H1 (cell line): ENCODE measurements at regions not wholly inside any gene's neighbourhood (a gene's known extent, or its start where the extent isn't known, plus 50 kb on each side); places are given as distances from the start of the nearest gene placed in this dataset.

Source experiments
- CTCF ChIA-PET: fragments of 300-600 bp; sonication (Branson Sonifier 250); formaldehyde crosslinking; loops from one replicate; lab custom pipeline; 2021; ENCODE audit not compliant: partially characterized antibody; lab: Charles Lee
- POLR2A ChIA-PET: fragments of 300-600 bp; sonication (Branson Sonifier 250); formaldehyde crosslinking; loops from one replicate; lab custom pipeline; 2021; ENCODE audit warnings: inconsistent platforms; ENCODE audit not compliant: partially characterized antibody; lab: Charles Lee
- DNase-seq, 2 experiments: peaks; one replicate each; pipeline versions ENCODE4 v3.0.0 to v3.0.0-alpha.2; 2010 to 2022; ENCODE audit warnings: low spot score in 2 of 2, low read depth in 1 of 2, mixed read lengths in 1 of 2
- FAIRE-seq: peaks from 2 replicates; lab custom pipeline; 2011; peaks lifted over from hg19 to GRCh38; lab: Jason Lieb, UNC
- H2AFZ ChIP-seq: 2 replicates; pipeline ENCODE4 v1.8.1; 2012; ENCODE audit warnings: low read length, inconsistent platforms
- H2AK5ac ChIP-seq: 2 replicates; pipeline ENCODE4 v1.6.1; 2013; ENCODE audit warnings: low read depth, low read length
- H2BK120ac ChIP-seq: replicated peaks from 2 replicates; pipeline ENCODE3; 2013; ENCODE audit warnings: low read depth, low read length, inconsistent platforms
- H2BK12ac ChIP-seq: 2 replicates; pipeline ENCODE4 v1.6.1; 2013; ENCODE audit warnings: low read depth, low read length
- H2BK15ac ChIP-seq: 2 replicates; pipeline ENCODE4 v1.6.1; 2013; ENCODE audit warnings: low read length
- H2BK20ac ChIP-seq: 2 replicates; pipeline ENCODE4 v1.6.1; 2013; ENCODE audit warnings: low read length
- H2BK5ac ChIP-seq: 2 replicates; pipeline ENCODE4 v1.6.1; 2013; ENCODE audit warnings: low read depth, low read length
- H3K14ac ChIP-seq: 2 replicates; pipeline ENCODE4 v1.6.1; 2013; ENCODE audit warnings: inconsistent platforms; ENCODE audit not compliant: insufficient read length
- H3K18ac ChIP-seq: 2 replicates; pipeline ENCODE4 v1.6.1; 2013; ENCODE audit warnings: low read length; ENCODE audit errors: extremely low read depth
- H3K23ac ChIP-seq: 2 replicates; pipeline ENCODE4 v1.6.1; 2013; ENCODE audit warnings: inconsistent platforms; ENCODE audit not compliant: insufficient read length
- H3K23me2 ChIP-seq: 2 replicates; pipeline ENCODE4 v1.6.1; 2013; ENCODE audit warnings: low read depth, low read length
- H3K27ac ChIP-seq: 2 replicates; pipeline ENCODE4 v1.6.1; 2011; ENCODE audit warnings: low read depth, low read length, inconsistent platforms
- H3K27me3 ChIP-seq, 4 experiments: replicated peaks in 1 of 4; 1 replicate in 1 of 4; 2 replicates in 3 of 4; pipeline versions ENCODE4 v1.6.1 to v1.8.1; 2011 to 2013; ENCODE audit warnings: low read length in 3 of 4, mild to moderate bottlenecking in 3 of 4, inconsistent platforms in 2 of 4, mixed read lengths in 2 of 4, moderate library complexity in 1 of 4; ENCODE audit not compliant: control insufficient read depth in 3 of 4, insufficient read depth in 3 of 4; ENCODE audit errors: extremely low read depth in 1 of 4
- H3K36me3 ChIP-seq, 4 experiments: 2 replicates each; pipeline versions ENCODE4 v1.6.1 to v1.8.1; 2011 to 2013; ENCODE audit warnings: mild to moderate bottlenecking in 4 of 4, low read length in 3 of 4, moderate library complexity in 2 of 4, control low read depth in 1 of 4, inconsistent platforms in 1 of 4; ENCODE audit not compliant: insufficient read depth in 4 of 4, control insufficient read depth in 2 of 4
- H3K4ac ChIP-seq: replicated peaks from 2 replicates; pipeline ENCODE3; 2013; ENCODE audit warnings: low read length, low read depth, mixed read lengths, inconsistent platforms; ENCODE audit not compliant: insufficient read length
- H3K4me1 ChIP-seq, 4 experiments: replicated peaks in 1 of 4; 1 replicate in 1 of 4; 2 replicates in 3 of 4; pipeline versions ENCODE4 v1.6.1 to v1.8.1; 2011 to 2013; ENCODE audit warnings: low read length in 3 of 4, inconsistent platforms in 2 of 4, mixed read lengths in 1 of 4; ENCODE audit not compliant: insufficient read depth in 4 of 4, control insufficient read depth in 3 of 4
- H3K4me2 ChIP-seq, 2 experiments: 2 replicates each; pipeline versions ENCODE4 v1.6.1 to v1.8.1; 2011 to 2013; ENCODE audit warnings: low read depth in 2 of 2, low read length in 2 of 2, control low read depth in 1 of 2, inconsistent platforms in 1 of 2, mild to moderate bottlenecking in 1 of 2; ENCODE audit not compliant: insufficient read depth in 1 of 2
- H3K4me3 ChIP-seq, 4 experiments: fragments of 200-600, 300-600 bp in 1 of 4; sonication (generic), shearing (Covaris generic), sonication (Bioruptor Twin) in 1 of 4; 2 replicates each; pipeline versions ENCODE4 v1.5.1 to v1.8.1; 2011 to 2016; ENCODE audit warnings: low read length in 4 of 4, low read depth in 3 of 4, control low read depth in 2 of 4, inconsistent platforms in 2 of 4, mild to moderate bottlenecking in 2 of 4, mixed read lengths in 1 of 4, moderate library complexity in 1 of 4; ENCODE audit not compliant: insufficient read depth in 2 of 4; ENCODE audit errors: extremely low read depth in 1 of 4
- H3K56ac ChIP-seq: replicated peaks from 2 replicates; pipeline ENCODE3; 2013; ENCODE audit warnings: low read depth, mild to moderate bottlenecking, mixed read lengths, low read length, inconsistent platforms; ENCODE audit not compliant: insufficient read length
- H3K79me1 ChIP-seq: 2 replicates; pipeline ENCODE4 v1.6.1; 2013; ENCODE audit warnings: low read depth, low read length, control low read depth
- H3K79me2 ChIP-seq, 2 experiments: 2 replicates each; pipeline versions ENCODE4 v1.6.1 to v1.8.1; 2012 to 2013; ENCODE audit warnings: low read length in 2 of 2, mild to moderate bottlenecking in 2 of 2, inconsistent platforms in 1 of 2; ENCODE audit not compliant: insufficient read depth in 2 of 2, control insufficient read depth in 1 of 2
- H3K9ac ChIP-seq, 4 experiments: replicated peaks in 1 of 4; 1 replicate in 1 of 4; 2 replicates in 3 of 4; pipeline versions ENCODE4 v1.6.1 to v1.8.1; 2011 to 2013; ENCODE audit warnings: low read depth in 3 of 4, low read length in 3 of 4, control low read depth in 2 of 4, mild to moderate bottlenecking in 2 of 4, moderate library complexity in 2 of 4, inconsistent platforms in 1 of 4; ENCODE audit errors: extremely low read depth in 1 of 4
- H3K9me3 ChIP-seq, 2 experiments: 2 replicates each; pipeline versions ENCODE4 v1.6.1 to v1.8.1; 2012 to 2013; ENCODE audit warnings: mild to moderate bottlenecking in 2 of 2, moderate library complexity in 2 of 2, control low read depth in 1 of 2, inconsistent platforms in 1 of 2, low read depth in 1 of 2, low read length in 1 of 2, mixed read lengths in 1 of 2; ENCODE audit not compliant: insufficient read depth in 2 of 2
- H4K20me1 ChIP-seq, 2 experiments: replicated peaks in 1 of 2; 2 replicates each; pipeline versions ENCODE3 to v1.8.1; 2011 to 2013; ENCODE audit warnings: inconsistent platforms in 2 of 2, low read length in 2 of 2, mild to moderate bottlenecking in 1 of 2; ENCODE audit not compliant: insufficient read depth in 2 of 2, control insufficient read depth in 1 of 2
- H4K5ac ChIP-seq: 2 replicates; pipeline ENCODE4 v1.6.1; 2013; ENCODE audit warnings: low read length, low read depth, mixed read lengths, inconsistent platforms; ENCODE audit not compliant: insufficient read length
- H4K8ac ChIP-seq: 2 replicates; pipeline ENCODE4 v1.8.0; 2013; ENCODE audit warnings: mild to moderate bottlenecking, moderate library complexity, low read length, inconsistent platforms; ENCODE audit not compliant: insufficient read depth; ENCODE audit errors: extremely low read depth
- H4K91ac ChIP-seq: replicated peaks from 2 replicates; pipeline ENCODE3; 2013; ENCODE audit warnings: low read length, mixed read lengths, inconsistent platforms; ENCODE audit not compliant: insufficient read length
- BACH1 ChIP-seq: IDR thresholded peaks from 2 replicates; pipeline ENCODE4 v1.6.1; 2012; ENCODE audit warnings: low read length, improper control_type of control experiment
- JUND ChIP-seq: IDR thresholded peaks from 2 replicates; pipeline ENCODE4 v1.6.1; 2011; ENCODE audit warnings: mild to moderate bottlenecking, improper control_type of control experiment, low read length
- KDM5A ChIP-seq: fragments of 200-600 bp; IDR thresholded peaks from 2 replicates; pipeline ENCODE4 v1.7.1; 2012; ENCODE audit warnings: mild to moderate bottlenecking, low read length, inconsistent platforms, mixed read lengths
- RFX5 ChIP-seq: IDR thresholded peaks from 2 replicates; pipeline ENCODE4 v1.6.1; 2011; ENCODE audit warnings: low read depth, low read length, improper control_type of control experiment, borderline replicate concordance
- RNF2 ChIP-seq: fragments of 200-900, 300-1000 bp; sonication (generic); IDR thresholded peaks from 2 replicates; pipeline ENCODE4 v1.7.1; 2016; ENCODE audit warnings: borderline replicate concordance, low read depth, mild to moderate bottlenecking, antibody characterized with exemption, low read length; ENCODE audit not compliant: poor library complexity, severe bottlenecking; ENCODE audit errors: missing control alignments
- SUZ12 ChIP-seq: fragments of 200-600 bp; sonication (generic); IDR thresholded peaks from 2 replicates; pipeline ENCODE4 v1.6.1; 2012; ENCODE audit warnings: mild to moderate bottlenecking, inconsistent platforms, low read length, moderate library complexity, mixed read lengths
- TBP ChIP-seq: IDR thresholded peaks from 2 replicates; pipeline ENCODE4 v1.6.1; 2011; ENCODE audit warnings: low read depth, low read length, improper control_type of control experiment
- TCF12 ChIP-seq: IDR thresholded peaks from 2 replicates; pipeline ENCODE4 v1.6.1; 2011; ENCODE audit warnings: low read depth, mild to moderate bottlenecking, low read length
- TEAD4 ChIP-seq: IDR thresholded peaks from 2 replicates; pipeline ENCODE4 v1.6.1; 2012; ENCODE audit warnings: low read depth, low read length, inconsistent platforms, mixed read lengths
- WGBS, 2 experiments: shearing (Covaris generic) in 1 of 2; methylation state at CpG; one replicate each; pipeline versions ENCODE4 v1.1.6 to v1.1.7; 2013 to 2015; ENCODE audit warnings: low lambda C conversion rate in 2 of 2, mixed read lengths in 2 of 2, inconsistent platforms in 1 of 2, low coverage in 1 of 2, missing lambda C conversion rate in 1 of 2; ENCODE audit not compliant: insufficient replicate concordance in 2 of 2, insufficient coverage in 1 of 2, insufficient read length in 1 of 2; ENCODE audit errors: extremely low coverage in 1 of 2, missing lambda C conversion rate in 1 of 2; 5-methylcytosine and 5-hydroxymethylcytosine counted together
- TF ChIP-seq, protein P1 (sequence below): IDR thresholded peaks from 2 replicates; pipeline ENCODE4 v1.6.1; 2012; ENCODE audit warnings: low read length, inconsistent platforms

DNA sequence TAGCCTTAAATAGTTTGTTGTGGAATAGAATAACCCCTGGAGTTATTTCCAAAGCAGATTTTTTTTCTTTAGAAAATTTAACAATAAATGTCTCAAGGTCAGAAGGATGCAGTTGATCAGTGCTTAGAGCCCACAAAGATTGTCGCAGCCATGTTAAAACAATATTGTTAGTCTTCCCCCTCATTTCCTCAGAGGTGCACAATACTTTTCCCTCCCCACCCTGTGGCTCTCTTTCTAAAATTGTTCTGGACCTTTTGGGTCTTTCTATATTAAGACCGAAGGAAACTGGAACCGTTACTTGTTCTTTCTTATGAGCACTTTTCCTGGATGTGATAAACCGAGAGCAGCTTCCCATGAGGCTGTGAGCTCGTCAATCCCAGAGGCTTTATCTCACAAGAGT is 333.7 kb downstream of the HLX start:
- no peak overlapping the region for H2BK20ac ChIP-seq
- H4K91ac ChIP-seq, result no peak overlapping the region
- no peaks in the 10 kb centered on the region for H3K79me2 ChIP-seq
- ChIA-PET POLR2A (no interaction called here), CTCF (interaction anchor here (0.7 to 1.7 kb wide), 4 partner anchors 8 to 20 kb away, joined by 3 to 4 read pairs (median 3); no protein-coding TSS in a partner anchor)
- H3K4ac ChIP-seq, result no peak overlapping the region
- no peaks in the 10 kb centered on the region for H3K27me3 ChIP-seq
- H3K9ac ChIP-seq, result no peak overlapping the region
- no peak for FAIRE-seq
- H2AK5ac ChIP-seq, result no peak overlapping the region
- 92% methylated on average over 5 of the region's 5 CpGs; no CpG with 5 or more reads in 1 of the 2 experiments for WGBS, 2 experiments
- H3K23me2 ChIP-seq, result no peaks in the 10 kb centered on the region
- TF ChIP-seq TCF12 (no peak), KDM5A (no peak), JUND (no peak), RFX5 (no peak), TEAD4 (no peak), BACH1 (no peak), SUZ12 (no peak), RNF2 (no peak), TBP (no peak)
- TF ChIP-seq, protein P1, sequence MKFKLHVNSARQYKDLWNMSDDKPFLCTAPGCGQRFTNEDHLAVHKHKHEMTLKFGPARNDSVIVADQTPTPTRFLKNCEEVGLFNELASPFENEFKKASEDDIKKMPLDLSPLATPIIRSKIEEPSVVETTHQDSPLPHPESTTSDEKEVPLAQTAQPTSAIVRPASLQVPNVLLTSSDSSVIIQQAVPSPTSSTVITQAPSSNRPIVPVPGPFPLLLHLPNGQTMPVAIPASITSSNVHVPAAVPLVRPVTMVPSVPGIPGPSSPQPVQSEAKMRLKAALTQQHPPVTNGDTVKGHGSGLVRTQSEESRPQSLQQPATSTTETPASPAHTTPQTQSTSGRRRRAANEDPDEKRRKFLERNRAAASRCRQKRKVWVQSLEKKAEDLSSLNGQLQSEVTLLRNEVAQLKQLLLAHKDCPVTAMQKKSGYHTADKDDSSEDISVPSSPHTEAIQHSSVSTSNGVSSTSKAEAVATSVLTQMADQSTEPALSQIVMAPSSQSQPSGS, result no peak
- H3K4me1 ChIP-seq, result no peaks in the 10 kb centered on the region
- DNase-seq, result no peak
- H3K18ac ChIP-seq, result no peak overlapping the region
- no peak overlapping the region for H4K5ac ChIP-seq
- no peak overlapping the region for H3K56ac ChIP-seq
- no peaks in the 10 kb centered on the region for H4K20me1 ChIP-seq
- no peaks in the 10 kb centered on the region for H3K36me3 ChIP-seq
- no peak overlapping the region for H3K14ac ChIP-seq
- H3K79me1 ChIP-seq, result no peaks in the 10 kb centered on the region
- no peak overlapping the region for H3K4me2 ChIP-seq
- H2AFZ ChIP-seq, result no peak overlapping the region
- H2BK15ac ChIP-seq, result no peak overlapping the region
- no peak overlapping the region for H3K27ac ChIP-seq
- H3K23ac ChIP-seq, result no peak overlapping the region
- H2BK120ac ChIP-seq, result no peak overlapping the region
- H3K4me3 ChIP-seq, result no peak overlapping the region
- no peak overlapping the region for H4K8ac ChIP-seq
- H3K9me3 ChIP-seq, result no peaks in the 10 kb centered on the region
- H2BK12ac ChIP-seq, result no peak overlapping the region
- no peak overlapping the region for H2BK5ac ChIP-seq
